ENCODE measurements at regions not wholly inside any gene's neighbourhood (a gene's known extent, or its start where the extent isn't known, plus 50 kb on each side); places are given as distances from the start of the nearest gene placed in this dataset.

- intact Hi-C loops (cut with DNase I; ENCODE audit: low total_unique reads): no loop called here
- DNase-seq (ENCODE audit: low spot score in 2 of 2): no peak
- WGBS, 2 donors: 62 to 66% methylated on average over 4 of the region's 4 CpGs
- TF ChIP-seq POLR2A (IDR thresholded peaks at IDR 0.05): no peak
- H3K4me3 ChIP-seq (ENCODE audit: low read depth, poor library complexity, severe bottlenecking): no peak overlapping the region
Measured at GRCh38 chr9:23290973-23291372, 535.1 kb downstream of the ELAVL2 start.

DNA sequence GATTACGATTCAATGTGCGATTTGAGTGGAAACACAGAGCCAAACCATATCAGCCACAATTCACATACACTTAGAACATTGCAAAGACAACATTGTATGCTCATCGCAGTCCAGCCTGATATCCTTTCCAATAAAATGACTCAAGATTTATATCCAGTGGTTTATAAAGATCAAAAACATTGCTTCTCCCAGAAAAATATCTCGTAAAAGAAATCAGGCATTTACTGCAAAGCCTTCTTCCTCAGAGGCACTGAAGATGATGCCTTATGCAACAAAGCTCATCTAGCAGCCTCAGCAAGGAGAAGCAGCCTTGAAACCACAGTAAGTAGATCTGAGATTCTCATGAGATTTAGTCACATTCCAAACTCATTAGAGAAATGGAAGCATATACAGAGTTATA, 523.8 kb downstream of the ELAVL2 start:
- no peak overlapping the region for H3K4me3 ChIP-seq (ENCODE audit: low read depth, poor library complexity, severe bottlenecking)
- DNase-seq (ENCODE audit: low spot score in 2 of 2): no peak
- whole genome bisulfite sequencing, 2 donors: 86% methylated on average over 4 of the region's 4 CpGs
- TF ChIP-seq CTCF (IDR thresholded peaks at IDR 0.05) (no peak), POLR2A (IDR thresholded peaks at IDR 0.05) (no peak)
- intact Hi-C loops (cut with DNase I; ENCODE audit: low total_unique reads): no loop called here

DNA sequence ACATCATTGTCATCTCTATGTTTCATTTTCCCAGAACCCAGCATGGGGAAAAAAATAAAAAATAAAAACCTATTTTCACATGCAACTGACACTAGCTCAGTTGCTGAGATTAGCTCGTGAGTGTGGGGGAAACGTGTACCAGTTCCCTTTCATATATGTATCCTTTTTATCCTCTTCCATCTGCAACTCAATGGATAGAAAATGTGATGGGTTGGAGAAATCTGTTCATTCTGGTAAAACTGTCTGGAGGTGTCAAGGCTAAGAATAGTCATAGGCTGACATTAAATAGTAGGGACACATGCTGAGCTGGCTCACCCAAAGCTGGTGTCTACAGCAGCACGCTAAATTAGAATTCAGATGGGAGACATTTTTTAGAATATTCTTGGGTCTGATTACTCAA, 519.3 kb downstream of the ELAVL2 start:
- WGBS, 2 donors: 79 to 80% methylated on average over 3 of the region's 3 CpGs
- TF ChIP-seq POLR2A (IDR thresholded peaks at IDR 0.05) (no peak), CTCF (IDR thresholded peaks at IDR 0.05) (no peak)
- intact Hi-C loops (cut with DNase I; ENCODE audit: low total_unique reads): no loop called here
- no peak for DNase-seq (ENCODE audit: low spot score in 2 of 2)
- H3K4me3 ChIP-seq (ENCODE audit: low read depth, poor library complexity, severe bottlenecking): no peak overlapping the region

GRCh38 chr9:23307731-23308513, 518.1 kb downstream of the ELAVL2 start:
- intact Hi-C loops (cut with DNase I; ENCODE audit: low total_unique reads): no loop called here
- no peak for TF ChIP-seq CTCF (IDR thresholded peaks at IDR 0.05)
- no peak for TF ChIP-seq POLR2A (IDR thresholded peaks at IDR 0.05)
- 73 to 76% methylated on average over 5 of the region's 5 CpGs for WGBS, 2 donors
- no peak overlapping the region for H3K4me3 ChIP-seq (ENCODE audit: low read depth, poor library complexity, severe bottlenecking)
- DNase-seq (ENCODE audit: low spot score in 2 of 2): no peak

- no peak for DNase-seq (ENCODE audit: low spot score in 2 of 2)
- TF ChIP-seq POLR2A (IDR thresholded peaks at IDR 0.05) (no peak), CTCF (IDR thresholded peaks at IDR 0.05) (no peak)
- H3K4me3 ChIP-seq (ENCODE audit: low read depth, poor library complexity, severe bottlenecking): no peak overlapping the region
- intact Hi-C loops (cut with DNase I; ENCODE audit: low total_unique reads): no loop called here
Measured at GRCh38 chr9:23309800-23310199, 516.2 kb downstream of the ELAVL2 start.

- no peak overlapping the region for H3K4me3 ChIP-seq (ENCODE audit: low read depth, poor library complexity, severe bottlenecking)
- no peak for DNase-seq (ENCODE audit: low spot score in 2 of 2)
- TF ChIP-seq POLR2A (IDR thresholded peaks at IDR 0.05): no peak
- no peak for TF ChIP-seq CTCF (IDR thresholded peaks at IDR 0.05)
- intact Hi-C loops (cut with DNase I; ENCODE audit: low total_unique reads): no loop called here
- WGBS, 2 donors: 81 to 86% methylated on average over 4 of the region's 4 CpGs
Measured at GRCh38 chr9:23314247-23314646, 511.8 kb downstream of the ELAVL2 start.

All from lower leg skin (tissue), 4 donors.